HCT116 (cell line): ENCODE measurements at regions not wholly inside any gene's neighbourhood (a gene's known extent, or its start where the extent isn't known, plus 50 kb on each side); places are given as distances from the start of the nearest gene placed in this dataset.
"Not testable (repeated sequence)": the region's sequence is repeated elsewhere in the genome, so short reads cannot be mapped to it uniquely, and the experiment has no call there.

Source experiments
- ATAC-seq: fragments of 200-7000 bp; cut with Tn5 transposase; 2 replicates; pipeline ENCODE4 v1.9.1; 2020; ENCODE audit warnings: mild to moderate bottlenecking, moderate library complexity
- BruUV-seq: library from RNA; stranded (reverse); fragments of 400-500 nt; replicated peaks from 2 replicates; lab custom pipeline; 2021; lab: Mats Ljungman, UMichigan
- CTCF ChIA-PET: fragments of 300-600 bp; sonication (Branson Sonifier 250); formaldehyde crosslinking; loops from one replicate; lab custom pipeline; 2021; ENCODE audit warnings: antibody characterized with exemption; lab: Charles Lee
- POLR2A ChIA-PET: fragments of 300-600, 350-600 bp; sonication (Branson Sonifier 250); formaldehyde crosslinking; loops from one replicate; lab custom pipeline; 2021; ENCODE audit warnings: antibody characterized with exemption; lab: Charles Lee
- RAD21 ChIA-PET, 2 experiments: fragments of 300-600 bp; sonication (Branson Sonifier 250); formaldehyde crosslinking; loops; one replicate each; lab custom pipeline; 2023; ENCODE audit warnings: low total read pairs in 2 of 2; ENCODE audit not compliant: uncharacterized antibody in 2 of 2, unreplicated experiment in 2 of 2, low non-redundant PET in 1 of 2; lab: Charles Lee
- DNase-seq: peaks from one replicate; pipeline ENCODE4 v3.0.0-alpha.2; 2010; ENCODE audit warnings: low read depth, low spot score
- H2AFZ ChIP-seq: fragments of 200-600 bp; shearing (Covaris generic), sonication (generic); 2 replicates; pipeline ENCODE4 v1.6.1; 2017; ENCODE audit warnings: low read depth, mixed run types, mixed read lengths, antibody characterized with exemption, low read length; ENCODE audit not compliant: poor library complexity, severe bottlenecking
- H3K27ac ChIP-seq: 2 replicates; pipeline ENCODE4 v1.5.1; 2012; ENCODE audit warnings: low read depth, low read length
- H3K27me3 ChIP-seq: fragments of 200-600 bp; sonication (generic); 2 replicates; pipeline ENCODE4 v1.6.1; 2016; ENCODE audit warnings: mixed run types, low read length, mixed read lengths; ENCODE audit not compliant: insufficient read depth
- H3K36me3 ChIP-seq, 2 experiments: fragments of 200-500 bp in 1 of 2; fragments of 200-600 bp in 1 of 2; sonication (Bioruptor generic) in 1 of 2; sonication (generic) in 1 of 2; 2 replicates each; pipeline versions ENCODE4 v1.5.1 to v1.6.1; 2014 to 2016; ENCODE audit warnings: low read length in 2 of 2, inconsistent platforms in 1 of 2, mixed read lengths in 1 of 2, mixed run types in 1 of 2; ENCODE audit not compliant: insufficient read depth in 2 of 2, control insufficient read depth in 1 of 2
- H3K4me1 ChIP-seq, 2 experiments: fragments of 200-600 bp in 1 of 2; sonication (generic) in 1 of 2; 2 replicates each; pipeline versions ENCODE4 v1.5.1 to v1.6.1; 2012 to 2017; ENCODE audit warnings: low read length in 2 of 2, inconsistent platforms in 1 of 2, mild to moderate bottlenecking in 1 of 2, mixed read lengths in 1 of 2, mixed run types in 1 of 2, moderate library complexity in 1 of 2; ENCODE audit not compliant: insufficient read depth in 2 of 2, control insufficient read depth in 1 of 2
- H3K4me2 ChIP-seq: fragments of 200-600 bp; sonication (generic); 2 replicates; pipeline ENCODE4 v1.6.1; 2017; ENCODE audit warnings: mixed run types, low read length, mixed read lengths
- H3K4me3 ChIP-seq, 2 experiments: fragments of 200-600 bp in 1 of 2; sonication (generic) in 1 of 2; replicated peaks in 1 of 2; 2 replicates each; pipeline ENCODE4 v1.5.1; 2011 to 2016; ENCODE audit warnings: low read length in 2 of 2, control low read depth in 1 of 2, low read depth in 1 of 2, mild to moderate bottlenecking in 1 of 2, mixed read lengths in 1 of 2, mixed run types in 1 of 2
- H3K79me2 ChIP-seq: fragments of 200-600 bp; sonication (generic); 2 replicates; pipeline ENCODE4 v1.6.1; 2017; ENCODE audit warnings: mild to moderate bottlenecking, mixed run types, low read length, moderate library complexity, mixed read lengths; ENCODE audit not compliant: insufficient read depth
- H3K9ac ChIP-seq: fragments of 200-600 bp; sonication (generic); 2 replicates; pipeline ENCODE4 v1.6.1; 2016; ENCODE audit warnings: low read length, mixed read lengths
- H3K9me2 ChIP-seq: fragments of 200-600 bp; sonication (generic), shearing (Covaris generic); 2 replicates; pipeline ENCODE4 v1.6.1; 2017; ENCODE audit warnings: mixed run types, mild to moderate bottlenecking, moderate library complexity; ENCODE audit not compliant: insufficient read depth
- H3K9me3 ChIP-seq, 2 experiments: fragments of 200-500 bp in 1 of 2; fragments of 200-600 bp in 1 of 2; sonication (Bioruptor generic) in 1 of 2; sonication (generic) in 1 of 2; 2 replicates each; pipeline ENCODE4 v1.6.1; 2014 to 2017; ENCODE audit warnings: low read length in 2 of 2, mixed read lengths in 2 of 2, inconsistent platforms in 1 of 2, low read depth in 1 of 2, mild to moderate bottlenecking in 1 of 2, mixed run types in 1 of 2, moderate library complexity in 1 of 2; ENCODE audit not compliant: control insufficient read depth in 1 of 2, insufficient read depth in 1 of 2
- H4K20me1 ChIP-seq: fragments of 200-600 bp; sonication (generic), shearing (Covaris generic); 2 replicates; pipeline ENCODE4 v1.6.1; 2017; ENCODE audit warnings: mixed run types, mild to moderate bottlenecking, moderate library complexity; ENCODE audit not compliant: insufficient read depth
- EZH2phosphoT487 ChIP-seq: fragments of 200-600 bp; IDR thresholded peaks from 2 replicates; pipeline ENCODE4 v1.6.1; 2018; ENCODE audit warnings: antibody characterized with exemption, borderline replicate concordance
- REST ChIP-seq: IDR thresholded peaks from 2 replicates; pipeline ENCODE4 v1.6.1; 2012; ENCODE audit warnings: low read depth
- intact Hi-C: fragments of 100-400 bp; cut with micrococcal nuclease; formaldehyde crosslinking; loops from 2 replicates; pipeline ENCODE4 v1.10.0; 2022

- no peak for TF ChIP-seq REST
- no peak for TF ChIP-seq EZH2phosphoT487
These were observed 51.9 kb upstream of the USP9X start (continued) for GRCh38 chrX:41033299-41033698.

- intact Hi-C loops, H3K4me3 ChIP-seq, H4K20me1 ChIP-seq, CTCF ChIA-PET, H3K4me1 ChIP-seq, H3K9ac ChIP-seq, H3K79me2 ChIP-seq, ATAC-seq, H3K36me3 ChIP-seq, BruUV-seq, H3K4me2 ChIP-seq, H3K9me2 ChIP-seq, H2AFZ ChIP-seq, RAD21 ChIA-PET, H3K9me3 ChIP-seq, H3K27me3 ChIP-seq, H3K27ac ChIP-seq, POLR2A ChIA-PET, DNase-seq: not testable (repeated sequence)
These were observed 50.3 kb upstream of the USP9X start for GRCh38 chrX:41034902-41035301.
